Vagina (tissue), 2 donors: ENCODE measurements at regions not wholly inside any gene's neighbourhood (a gene's known extent, or its start where the extent isn't known, plus 50 kb on each side); places are given as distances from the start of the nearest gene placed in this dataset.

Experiments
- POLR2A ChIP-seq, 2 donors: fragments of 450-650 bp; IDR thresholded peaks; one replicate each; pipeline ENCODE4 v1.6.1; 2017; ENCODE audit warnings: antibody characterized with exemption in 2 of 2, mild to moderate bottlenecking in 2 of 2, moderate library complexity in 2 of 2
- POLR2AphosphoS5 ChIP-seq, 2 donors: sonication (generic); formaldehyde crosslinking; IDR thresholded peaks; one replicate each; pipeline ENCODE4 v1.9.0; 2017; ENCODE audit warnings: antibody characterized with exemption in 2 of 2, mild to moderate bottlenecking in 2 of 2, low read depth in 1 of 2; ENCODE audit not compliant: insufficient read depth in 1 of 2
- TF ChIP-seq, protein P1 (sequence below), 3 experiments: fragments of 450-650 bp in 2 of 3; fragments of 200-600 bp in 1 of 3; sonication (generic) in 1 of 3; IDR thresholded peaks; one replicate each; pipeline ENCODE4 v1.5.1; 2017 to 2019; ENCODE audit warnings: antibody characterized with exemption in 3 of 3, mild to moderate bottlenecking in 2 of 3, moderate library complexity in 2 of 3

DNA sequence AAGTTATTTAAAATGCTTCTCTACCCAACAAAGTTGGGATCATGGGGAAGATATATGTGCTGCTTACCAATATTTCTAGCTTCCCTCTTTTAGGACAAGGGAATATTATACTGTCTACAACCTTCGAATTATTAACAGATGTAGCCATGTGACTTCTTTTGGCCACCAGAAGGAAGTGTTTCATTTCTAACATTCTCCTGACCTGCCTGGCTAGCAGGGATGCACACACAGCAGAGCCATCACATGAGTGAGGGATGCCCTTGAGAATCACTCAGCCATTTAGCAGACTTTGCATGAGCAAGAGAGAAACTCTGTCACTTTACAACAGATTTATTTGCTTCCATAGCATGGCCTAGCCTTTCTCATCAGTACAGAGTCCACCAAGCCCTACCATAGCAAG lies 230.7 kb upstream of the MARCKS start:
- TF ChIP-seq, protein P1, sequence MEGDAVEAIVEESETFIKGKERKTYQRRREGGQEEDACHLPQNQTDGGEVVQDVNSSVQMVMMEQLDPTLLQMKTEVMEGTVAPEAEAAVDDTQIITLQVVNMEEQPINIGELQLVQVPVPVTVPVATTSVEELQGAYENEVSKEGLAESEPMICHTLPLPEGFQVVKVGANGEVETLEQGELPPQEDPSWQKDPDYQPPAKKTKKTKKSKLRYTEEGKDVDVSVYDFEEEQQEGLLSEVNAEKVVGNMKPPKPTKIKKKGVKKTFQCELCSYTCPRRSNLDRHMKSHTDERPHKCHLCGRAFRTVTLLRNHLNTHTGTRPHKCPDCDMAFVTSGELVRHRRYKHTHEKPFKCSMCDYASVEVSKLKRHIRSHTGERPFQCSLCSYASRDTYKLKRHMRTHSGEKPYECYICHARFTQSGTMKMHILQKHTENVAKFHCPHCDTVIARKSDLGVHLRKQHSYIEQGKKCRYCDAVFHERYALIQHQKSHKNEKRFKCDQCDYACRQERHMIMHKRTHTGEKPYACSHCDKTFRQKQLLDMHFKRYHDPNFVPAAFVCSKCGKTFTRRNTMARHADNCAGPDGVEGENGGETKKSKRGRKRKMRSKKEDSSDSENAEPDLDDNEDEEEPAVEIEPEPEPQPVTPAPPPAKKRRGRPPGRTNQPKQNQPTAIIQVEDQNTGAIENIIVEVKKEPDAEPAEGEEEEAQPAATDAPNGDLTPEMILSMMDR (IDR thresholded peaks at IDR 0.05): no peak
- TF ChIP-seq POLR2AphosphoS5 (IDR thresholded peaks at IDR 0.05; ENCODE audit: insufficient read depth in 1 of 2, low read depth in 1 of 2) (no peak), POLR2A (IDR thresholded peaks at IDR 0.05) (no peak)
